Neural crest cell (in vitro differentiated cells): ENCODE measurements at regions not wholly inside any gene's neighbourhood (a gene's known extent, or its start where the extent isn't known, plus 50 kb on each side); places are given as distances from the start of the nearest gene placed in this dataset.

ENCODE experiments used
- DNase-seq: peaks from one replicate; pipeline ENCODE4 v3.0.0; 2021; ENCODE audit warnings: low read depth, mixed read lengths, low spot score
- H3K27ac Mint-ChIP-seq: one replicate; pipeline ENCODE4 v1.8.0; 2021; ENCODE audit warnings: mild to moderate bottlenecking, mixed read lengths; ENCODE audit not compliant: unreplicated experiment
- H3K27me3 Mint-ChIP-seq: 2 replicates; pipeline ENCODE4 v1.8.0; 2021; ENCODE audit warnings: low read depth, mild to moderate bottlenecking, mixed read lengths
- H3K36me3 Mint-ChIP-seq: 2 replicates; pipeline ENCODE4 v1.8.0; 2021; ENCODE audit warnings: low read depth, mild to moderate bottlenecking, mixed read lengths
- H3K4me1 Mint-ChIP-seq: 2 replicates; pipeline ENCODE4 v1.8.0; 2021; ENCODE audit warnings: mixed read lengths
- H3K4me3 Mint-ChIP-seq: one replicate; pipeline ENCODE4 v1.8.0; 2021; ENCODE audit warnings: mild to moderate bottlenecking, mixed read lengths
- H3K9me3 Mint-ChIP-seq: 2 replicates; pipeline ENCODE4 v1.8.0; 2021; ENCODE audit warnings: mixed read lengths
- TF ChIP-seq, protein P1 (sequence below): fragments of 200-600 bp; sonication (generic); conservative IDR thresholded peaks from 2 replicates; pipeline ENCODE4 v1.5.0; 2021; ENCODE audit warnings: antibody characterized with exemption, mild to moderate bottlenecking

DNA sequence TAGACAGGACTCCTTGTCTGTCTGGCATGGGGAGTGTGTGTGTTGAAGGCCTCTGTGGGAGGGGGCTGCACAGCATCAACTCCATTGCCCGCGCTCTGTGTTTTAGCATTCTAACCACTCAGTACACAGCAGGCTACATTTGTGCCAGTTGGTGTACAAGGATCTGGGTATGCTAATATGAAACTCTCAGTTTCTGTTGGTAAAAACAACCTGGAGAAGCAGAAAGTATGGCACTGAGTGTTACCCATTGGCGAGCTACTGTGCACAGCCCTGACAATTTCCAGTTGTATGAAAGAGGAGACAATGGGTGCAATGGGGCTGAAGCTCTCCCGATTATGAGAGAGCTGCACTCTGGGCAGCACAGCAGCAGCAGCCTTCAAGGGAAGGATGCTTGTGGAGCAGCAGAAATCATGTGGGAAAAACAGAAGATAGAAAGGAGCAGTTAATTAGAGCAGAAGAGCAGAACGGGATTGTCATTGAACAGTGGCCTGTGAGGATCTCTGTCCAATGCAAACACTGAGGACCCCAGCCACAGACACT, 443.6 kb downstream of the CBLN2 start:
- TF ChIP-seq, protein P1, sequence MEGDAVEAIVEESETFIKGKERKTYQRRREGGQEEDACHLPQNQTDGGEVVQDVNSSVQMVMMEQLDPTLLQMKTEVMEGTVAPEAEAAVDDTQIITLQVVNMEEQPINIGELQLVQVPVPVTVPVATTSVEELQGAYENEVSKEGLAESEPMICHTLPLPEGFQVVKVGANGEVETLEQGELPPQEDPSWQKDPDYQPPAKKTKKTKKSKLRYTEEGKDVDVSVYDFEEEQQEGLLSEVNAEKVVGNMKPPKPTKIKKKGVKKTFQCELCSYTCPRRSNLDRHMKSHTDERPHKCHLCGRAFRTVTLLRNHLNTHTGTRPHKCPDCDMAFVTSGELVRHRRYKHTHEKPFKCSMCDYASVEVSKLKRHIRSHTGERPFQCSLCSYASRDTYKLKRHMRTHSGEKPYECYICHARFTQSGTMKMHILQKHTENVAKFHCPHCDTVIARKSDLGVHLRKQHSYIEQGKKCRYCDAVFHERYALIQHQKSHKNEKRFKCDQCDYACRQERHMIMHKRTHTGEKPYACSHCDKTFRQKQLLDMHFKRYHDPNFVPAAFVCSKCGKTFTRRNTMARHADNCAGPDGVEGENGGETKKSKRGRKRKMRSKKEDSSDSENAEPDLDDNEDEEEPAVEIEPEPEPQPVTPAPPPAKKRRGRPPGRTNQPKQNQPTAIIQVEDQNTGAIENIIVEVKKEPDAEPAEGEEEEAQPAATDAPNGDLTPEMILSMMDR, result no peak
- Mint-ChIP-seq H3K27me3 (no peaks in the 10 kb centered on the region), H3K4me3 (no peak overlapping the region), H3K27ac (no peak overlapping the region), H3K4me1 (peaks cover 5% of the 10 kb centered on the region), H3K9me3 (peaks cover 3% of the 10 kb centered on the region), H3K36me3 (peaks cover 3% of the 10 kb centered on the region)
- no peak for DNase-seq

DNA sequence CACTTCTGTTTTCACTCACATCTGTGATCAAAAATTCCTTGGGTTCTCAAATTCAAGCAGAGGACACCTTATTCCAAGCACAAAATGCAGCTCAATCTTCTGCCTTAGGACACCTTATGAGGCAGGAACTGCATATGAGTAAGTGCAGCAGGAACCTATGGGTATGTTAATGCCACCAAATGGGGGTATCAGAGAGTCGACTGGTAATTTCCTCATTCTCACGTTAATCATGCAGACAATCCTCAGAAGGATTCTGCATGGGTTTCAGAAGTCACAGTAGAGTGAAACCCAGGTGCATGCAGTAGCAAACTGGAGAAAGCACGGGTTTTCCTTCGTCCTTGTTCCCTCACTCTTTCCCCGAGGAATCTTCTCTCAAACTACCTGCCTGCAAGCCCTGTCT, 452.8 kb downstream of the CBLN2 start:
- Mint-ChIP-seq H3K4me1 (peaks cover 4% of the 10 kb centered on the region), H3K27ac (no peak overlapping the region), H3K4me3 (no peak overlapping the region), H3K9me3 (peaks cover 3% of the 10 kb centered on the region), H3K36me3 (no peaks in the 10 kb centered on the region), H3K27me3 (peaks cover 2% of the 10 kb centered on the region)
- TF ChIP-seq, protein P1, result no peak
- no peak for DNase-seq

DNA sequence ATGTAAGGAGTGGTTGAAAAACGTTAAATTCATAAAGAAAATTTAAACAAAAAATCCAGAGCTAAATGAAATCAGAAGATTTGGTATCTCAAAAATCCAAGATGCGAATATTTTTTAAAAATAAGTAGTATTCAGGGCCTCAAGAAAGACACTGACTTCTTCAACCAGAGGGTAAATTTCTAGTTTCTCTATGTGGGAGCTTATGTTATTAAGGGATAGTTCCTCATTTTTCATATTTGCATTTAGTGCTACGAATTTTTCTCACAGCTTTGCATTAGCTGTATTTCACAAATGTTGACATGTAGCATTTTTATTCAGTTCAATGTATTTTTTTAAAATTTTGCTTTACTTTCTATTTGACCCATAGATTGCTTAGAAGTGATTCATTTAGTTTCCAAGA, 454.7 kb downstream of the CBLN2 start:
- peaks cover 4% of the 10 kb centered on the region for H3K9me3 Mint-ChIP-seq
- no peak overlapping the region for H3K4me3 Mint-ChIP-seq
- TF ChIP-seq, protein P1, result no peak
- H3K36me3 Mint-ChIP-seq, result no peaks in the 10 kb centered on the region
- no peak for DNase-seq
- H3K4me1 Mint-ChIP-seq, result peaks cover 5% of the 10 kb centered on the region
- no peak overlapping the region for H3K27ac Mint-ChIP-seq
- peaks cover 2% of the 10 kb centered on the region for H3K27me3 Mint-ChIP-seq

DNA sequence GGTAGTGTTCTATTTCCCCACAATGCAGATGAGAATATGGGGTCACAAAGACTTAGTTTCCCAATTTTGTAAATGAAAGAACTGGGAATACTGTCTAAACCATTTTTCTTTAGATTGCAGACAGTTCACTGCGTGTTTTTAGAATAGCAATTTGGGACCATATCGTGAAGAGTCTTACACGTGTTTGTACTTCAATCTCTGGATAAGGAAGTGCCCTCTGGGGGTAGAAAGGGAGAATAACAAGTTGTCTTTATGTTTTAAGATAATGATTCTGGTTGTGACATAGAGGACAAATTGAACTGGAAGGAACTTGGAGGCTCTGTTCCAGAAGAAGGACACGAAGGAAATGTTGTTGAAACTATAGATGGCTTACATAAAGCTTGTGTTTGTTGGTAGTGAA, 457.7 kb downstream of the CBLN2 start:
- H3K9me3 Mint-ChIP-seq, result peaks cover 6% of the 10 kb centered on the region
- TF ChIP-seq, protein P1, result peak; percentile 71
- H3K27ac Mint-ChIP-seq, result no peak overlapping the region
- no peaks in the 10 kb centered on the region for H3K36me3 Mint-ChIP-seq
- H3K4me1 Mint-ChIP-seq, result peaks cover 5% of the 10 kb centered on the region
- H3K4me3 Mint-ChIP-seq, result no peak overlapping the region
- H3K27me3 Mint-ChIP-seq, result peaks cover 2% of the 10 kb centered on the region
- DNase-seq, result no peak

DNA sequence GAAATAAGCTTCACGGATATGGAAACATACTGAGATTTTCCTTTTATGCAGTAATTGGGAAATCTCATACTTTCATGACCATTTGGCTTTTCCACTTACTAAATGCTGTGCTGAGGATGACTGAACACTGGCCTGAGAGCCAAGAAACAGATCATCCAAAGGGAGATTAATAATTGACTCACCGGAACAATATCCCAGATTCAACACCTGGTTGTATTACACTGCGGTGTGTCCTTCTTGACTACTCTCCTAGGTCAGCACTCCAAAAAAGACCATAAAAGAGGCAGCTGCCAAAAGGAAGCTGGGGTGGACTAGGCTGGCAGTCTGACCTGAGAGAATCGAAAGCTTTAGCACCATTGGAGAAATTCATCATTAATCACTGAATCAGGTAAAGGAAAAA, 469.1 kb downstream of the CBLN2 start:
- H3K4me1 Mint-ChIP-seq, result no peaks in the 10 kb centered on the region
- peaks cover 3% of the 10 kb centered on the region for H3K9me3 Mint-ChIP-seq
- TF ChIP-seq, protein P1, result no peak
- H3K27ac Mint-ChIP-seq, result no peak overlapping the region
- no peaks in the 10 kb centered on the region for H3K36me3 Mint-ChIP-seq
- no peak overlapping the region for H3K4me3 Mint-ChIP-seq
- no peak for DNase-seq
- no peaks in the 10 kb centered on the region for H3K27me3 Mint-ChIP-seq
